Vagina (tissue), 2 donors: ENCODE measurements at regions not wholly inside any gene's neighbourhood (a gene's known extent, or its start where the extent isn't known, plus 50 kb on each side); places are given as distances from the start of the nearest gene placed in this dataset.

Source experiments
- POLR2A ChIP-seq, 2 donors: fragments of 450-650 bp; IDR thresholded peaks; one replicate each; pipeline ENCODE4 v1.6.1; 2017; ENCODE audit warnings: antibody characterized with exemption in 2 of 2, mild to moderate bottlenecking in 2 of 2, moderate library complexity in 2 of 2
- POLR2AphosphoS5 ChIP-seq, 2 donors: sonication (generic); formaldehyde crosslinking; IDR thresholded peaks; one replicate each; pipeline ENCODE4 v1.9.0; 2017; ENCODE audit warnings: antibody characterized with exemption in 2 of 2, mild to moderate bottlenecking in 2 of 2, low read depth in 1 of 2; ENCODE audit not compliant: insufficient read depth in 1 of 2
- TF ChIP-seq, protein P1 (sequence below), 3 experiments: fragments of 450-650 bp in 2 of 3; fragments of 200-600 bp in 1 of 3; sonication (generic) in 1 of 3; IDR thresholded peaks; one replicate each; pipeline ENCODE4 v1.5.1; 2017 to 2019; ENCODE audit warnings: antibody characterized with exemption in 3 of 3, mild to moderate bottlenecking in 2 of 3, moderate library complexity in 2 of 3

DNA sequence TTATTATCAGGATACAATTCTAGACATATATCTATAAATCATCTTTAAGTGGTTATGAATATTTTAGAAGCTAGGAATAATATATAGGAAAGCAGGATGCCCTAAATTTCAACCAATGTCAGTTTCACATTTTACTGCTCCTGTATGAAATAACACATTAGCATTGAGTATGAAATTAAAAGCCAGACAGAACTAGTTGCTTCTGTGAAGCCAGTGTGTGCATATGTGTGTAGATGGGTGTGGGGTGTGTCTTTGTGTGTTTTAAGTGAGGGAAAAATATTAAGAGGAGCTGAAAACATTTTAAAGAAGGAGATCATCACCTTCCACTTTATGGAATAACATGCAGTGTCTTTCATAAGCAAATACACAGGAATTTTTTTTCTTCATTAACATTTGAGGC, 271.4 kb upstream of the RORA start:
- TF ChIP-seq, protein P1, sequence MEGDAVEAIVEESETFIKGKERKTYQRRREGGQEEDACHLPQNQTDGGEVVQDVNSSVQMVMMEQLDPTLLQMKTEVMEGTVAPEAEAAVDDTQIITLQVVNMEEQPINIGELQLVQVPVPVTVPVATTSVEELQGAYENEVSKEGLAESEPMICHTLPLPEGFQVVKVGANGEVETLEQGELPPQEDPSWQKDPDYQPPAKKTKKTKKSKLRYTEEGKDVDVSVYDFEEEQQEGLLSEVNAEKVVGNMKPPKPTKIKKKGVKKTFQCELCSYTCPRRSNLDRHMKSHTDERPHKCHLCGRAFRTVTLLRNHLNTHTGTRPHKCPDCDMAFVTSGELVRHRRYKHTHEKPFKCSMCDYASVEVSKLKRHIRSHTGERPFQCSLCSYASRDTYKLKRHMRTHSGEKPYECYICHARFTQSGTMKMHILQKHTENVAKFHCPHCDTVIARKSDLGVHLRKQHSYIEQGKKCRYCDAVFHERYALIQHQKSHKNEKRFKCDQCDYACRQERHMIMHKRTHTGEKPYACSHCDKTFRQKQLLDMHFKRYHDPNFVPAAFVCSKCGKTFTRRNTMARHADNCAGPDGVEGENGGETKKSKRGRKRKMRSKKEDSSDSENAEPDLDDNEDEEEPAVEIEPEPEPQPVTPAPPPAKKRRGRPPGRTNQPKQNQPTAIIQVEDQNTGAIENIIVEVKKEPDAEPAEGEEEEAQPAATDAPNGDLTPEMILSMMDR (IDR thresholded peaks at IDR 0.05) = no peak
- TF ChIP-seq POLR2A (IDR thresholded peaks at IDR 0.05) (no peak), POLR2AphosphoS5 (IDR thresholded peaks at IDR 0.05; ENCODE audit: insufficient read depth in 1 of 2, low read depth in 1 of 2) (no peak)
